ENCODE measurements at regions not wholly inside any gene's neighbourhood (a gene's known extent, or its start where the extent isn't known, plus 50 kb on each side); places are given as distances from the start of the nearest gene placed in this dataset.

GRCh38 chr18:5057386-5058348 is 139.4 kb downstream of the AKAIN1 start (continued):
- TF ChIP-seq, protein P1, sequence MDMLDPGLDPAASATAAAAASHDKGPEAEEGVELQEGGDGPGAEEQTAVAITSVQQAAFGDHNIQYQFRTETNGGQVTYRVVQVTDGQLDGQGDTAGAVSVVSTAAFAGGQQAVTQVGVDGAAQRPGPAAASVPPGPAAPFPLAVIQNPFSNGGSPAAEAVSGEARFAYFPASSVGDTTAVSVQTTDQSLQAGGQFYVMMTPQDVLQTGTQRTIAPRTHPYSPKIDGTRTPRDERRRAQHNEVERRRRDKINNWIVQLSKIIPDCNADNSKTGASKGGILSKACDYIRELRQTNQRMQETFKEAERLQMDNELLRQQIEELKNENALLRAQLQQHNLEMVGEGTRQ (CRISPR knock-in tag; IDR thresholded peaks at IDR 0.05), result no peak
- TF ChIP-seq, protein P2, sequence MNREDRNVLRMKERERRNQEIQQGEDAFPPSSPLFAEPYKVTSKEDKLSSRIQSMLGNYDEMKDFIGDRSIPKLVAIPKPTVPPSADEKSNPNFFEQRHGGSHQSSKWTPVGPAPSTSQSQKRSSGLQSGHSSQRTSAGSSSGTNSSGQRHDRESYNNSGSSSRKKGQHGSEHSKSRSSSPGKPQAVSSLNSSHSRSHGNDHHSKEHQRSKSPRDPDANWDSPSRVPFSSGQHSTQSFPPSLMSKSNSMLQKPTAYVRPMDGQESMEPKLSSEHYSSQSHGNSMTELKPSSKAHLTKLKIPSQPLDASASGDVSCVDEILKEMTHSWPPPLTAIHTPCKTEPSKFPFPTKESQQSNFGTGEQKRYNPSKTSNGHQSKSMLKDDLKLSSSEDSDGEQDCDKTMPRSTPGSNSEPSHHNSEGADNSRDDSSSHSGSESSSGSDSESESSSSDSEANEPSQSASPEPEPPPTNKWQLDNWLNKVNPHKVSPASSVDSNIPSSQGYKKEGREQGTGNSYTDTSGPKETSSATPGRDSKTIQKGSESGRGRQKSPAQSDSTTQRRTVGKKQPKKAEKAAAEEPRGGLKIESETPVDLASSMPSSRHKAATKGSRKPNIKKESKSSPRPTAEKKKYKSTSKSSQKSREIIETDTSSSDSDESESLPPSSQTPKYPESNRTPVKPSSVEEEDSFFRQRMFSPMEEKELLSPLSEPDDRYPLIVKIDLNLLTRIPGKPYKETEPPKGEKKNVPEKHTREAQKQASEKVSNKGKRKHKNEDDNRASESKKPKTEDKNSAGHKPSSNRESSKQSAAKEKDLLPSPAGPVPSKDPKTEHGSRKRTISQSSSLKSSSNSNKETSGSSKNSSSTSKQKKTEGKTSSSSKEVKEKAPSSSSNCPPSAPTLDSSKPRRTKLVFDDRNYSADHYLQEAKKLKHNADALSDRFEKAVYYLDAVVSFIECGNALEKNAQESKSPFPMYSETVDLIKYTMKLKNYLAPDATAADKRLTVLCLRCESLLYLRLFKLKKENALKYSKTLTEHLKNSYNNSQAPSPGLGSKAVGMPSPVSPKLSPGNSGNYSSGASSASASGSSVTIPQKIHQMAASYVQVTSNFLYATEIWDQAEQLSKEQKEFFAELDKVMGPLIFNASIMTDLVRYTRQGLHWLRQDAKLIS (CRISPR knock-in tag; IDR thresholded peaks at IDR 0.05), result no peak
- no peak for TF ChIP-seq FOXO4 (CRISPR knock-in tag; IDR thresholded peaks at IDR 0.05)
- TF ChIP-seq DEAF1 (CRISPR knock-in tag; IDR thresholded peaks at IDR 0.05), result peak; percentile 59
- TF ChIP-seq SMC3 (conservative IDR thresholded peaks at IDR 0.05; ENCODE audit: insufficient read depth, low read depth, low read length), result peak; percentile 76
- no peak for TF ChIP-seq TSHZ1 (CRISPR knock-in tag; IDR thresholded peaks at IDR 0.05)
- TF ChIP-seq, protein P3, sequence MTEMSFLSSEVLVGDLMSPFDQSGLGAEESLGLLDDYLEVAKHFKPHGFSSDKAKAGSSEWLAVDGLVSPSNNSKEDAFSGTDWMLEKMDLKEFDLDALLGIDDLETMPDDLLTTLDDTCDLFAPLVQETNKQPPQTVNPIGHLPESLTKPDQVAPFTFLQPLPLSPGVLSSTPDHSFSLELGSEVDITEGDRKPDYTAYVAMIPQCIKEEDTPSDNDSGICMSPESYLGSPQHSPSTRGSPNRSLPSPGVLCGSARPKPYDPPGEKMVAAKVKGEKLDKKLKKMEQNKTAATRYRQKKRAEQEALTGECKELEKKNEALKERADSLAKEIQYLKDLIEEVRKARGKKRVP (CRISPR knock-in tag; IDR thresholded peaks at IDR 0.05), result no peak
- no peak for TF ChIP-seq NR4A1 (CRISPR knock-in tag; IDR thresholded peaks at IDR 0.05)
- no peak for TF ChIP-seq NR4A1 (tag; IDR thresholded peaks at IDR 0.05)
- no peak for TF ChIP-seq ILK (tag; IDR thresholded peaks at IDR 0.05; ENCODE audit: borderline replicate concordance, low read depth)
- no peak for TF ChIP-seq LCOR (CRISPR knock-in tag; IDR thresholded peaks at IDR 0.05)
- no peak for TF ChIP-seq ESRRA (IDR thresholded peaks at IDR 0.05; ENCODE audit: borderline replicate concordance, low read depth)
